ENCODE measurements at regions not wholly inside any gene's neighbourhood (a gene's known extent, or its start where the extent isn't known, plus 50 kb on each side); places are given as distances from the start of the nearest gene placed in this dataset.

DNA sequence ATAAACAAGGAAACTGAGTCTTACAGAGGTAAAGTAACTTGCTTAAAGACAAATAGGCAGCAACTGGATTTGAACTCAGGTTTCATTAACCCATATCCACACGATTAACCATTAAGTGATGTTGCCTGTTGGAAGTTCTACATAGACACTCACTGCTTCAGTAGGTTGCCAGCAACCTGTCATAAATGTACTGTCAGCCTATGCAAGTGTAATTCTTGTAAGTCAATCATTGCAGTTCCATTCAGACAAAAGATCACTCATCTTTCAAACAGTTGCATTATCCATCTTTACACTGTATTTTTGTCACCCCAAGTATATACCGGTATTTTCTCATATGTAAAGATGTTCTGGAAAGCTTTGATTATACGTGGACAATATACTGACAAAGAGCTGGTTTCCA lies 676.9 kb upstream of the PCDH20 start:
- no peak for TF ChIP-seq POLR2A (IDR thresholded peaks at IDR 0.05)
- TF ChIP-seq, protein P1, sequence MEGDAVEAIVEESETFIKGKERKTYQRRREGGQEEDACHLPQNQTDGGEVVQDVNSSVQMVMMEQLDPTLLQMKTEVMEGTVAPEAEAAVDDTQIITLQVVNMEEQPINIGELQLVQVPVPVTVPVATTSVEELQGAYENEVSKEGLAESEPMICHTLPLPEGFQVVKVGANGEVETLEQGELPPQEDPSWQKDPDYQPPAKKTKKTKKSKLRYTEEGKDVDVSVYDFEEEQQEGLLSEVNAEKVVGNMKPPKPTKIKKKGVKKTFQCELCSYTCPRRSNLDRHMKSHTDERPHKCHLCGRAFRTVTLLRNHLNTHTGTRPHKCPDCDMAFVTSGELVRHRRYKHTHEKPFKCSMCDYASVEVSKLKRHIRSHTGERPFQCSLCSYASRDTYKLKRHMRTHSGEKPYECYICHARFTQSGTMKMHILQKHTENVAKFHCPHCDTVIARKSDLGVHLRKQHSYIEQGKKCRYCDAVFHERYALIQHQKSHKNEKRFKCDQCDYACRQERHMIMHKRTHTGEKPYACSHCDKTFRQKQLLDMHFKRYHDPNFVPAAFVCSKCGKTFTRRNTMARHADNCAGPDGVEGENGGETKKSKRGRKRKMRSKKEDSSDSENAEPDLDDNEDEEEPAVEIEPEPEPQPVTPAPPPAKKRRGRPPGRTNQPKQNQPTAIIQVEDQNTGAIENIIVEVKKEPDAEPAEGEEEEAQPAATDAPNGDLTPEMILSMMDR (IDR thresholded peaks at IDR 0.05 in 4 of 5, conservative IDR thresholded peaks at IDR 0.05 in 1 of 5) = no peak

All from gastrocnemius medialis (tissue), 4 donors.